Endothelial cell of umbilical vein (primary cell): ENCODE measurements at regions not wholly inside any gene's neighbourhood (a gene's known extent, or its start where the extent isn't known, plus 50 kb on each side); places are given as distances from the start of the nearest gene placed in this dataset.

Experiments used
- EZH2 ChIP-seq: IDR thresholded peaks from 2 replicates; pipeline ENCODE4 v1.6.1; 2012; ENCODE audit warnings: borderline replicate concordance, low read depth, mild to moderate bottlenecking, moderate library complexity, low read length, inconsistent platforms; ENCODE audit not compliant: severe bottlenecking
- FOS ChIP-seq: IDR thresholded peaks from 2 replicates; pipeline ENCODE4 v1.6.1; 2011; ENCODE audit warnings: mild to moderate bottlenecking, low read length, moderate library complexity, borderline replicate concordance; ENCODE audit not compliant: insufficient read depth
- JUN ChIP-seq: IDR thresholded peaks from 2 replicates; pipeline ENCODE4 v1.6.1; 2011; ENCODE audit warnings: borderline replicate concordance, low read depth; ENCODE audit not compliant: insufficient read length, insufficient read depth
- POLR2A ChIP-seq: IDR thresholded peaks from 2 replicates; pipeline ENCODE4 v1.6.1; 2012; ENCODE audit warnings: low read depth, mild to moderate bottlenecking, control low read depth, low read length
- POLR2AphosphoS5 ChIP-seq: IDR thresholded peaks from 2 replicates; pipeline ENCODE4 v1.6.1; 2012; ENCODE audit warnings: low read depth, mild to moderate bottlenecking, control low read depth, low read length, moderate library complexity; ENCODE audit not compliant: insufficient read depth
- TF ChIP-seq, protein P1 (sequence below), 2 donors: IDR thresholded peaks; 1 replicate in 1 of 2; 2 replicates in 1 of 2; pipeline ENCODE4 v1.5.1; 2011; ENCODE audit warnings: low read length in 2 of 2, mild to moderate bottlenecking in 2 of 2, moderate library complexity in 2 of 2, control low read depth in 1 of 2, inconsistent platforms in 1 of 2, low read depth in 1 of 2; ENCODE audit not compliant: insufficient read depth in 1 of 2; ENCODE audit errors: extremely low read depth in 1 of 2

DNA sequence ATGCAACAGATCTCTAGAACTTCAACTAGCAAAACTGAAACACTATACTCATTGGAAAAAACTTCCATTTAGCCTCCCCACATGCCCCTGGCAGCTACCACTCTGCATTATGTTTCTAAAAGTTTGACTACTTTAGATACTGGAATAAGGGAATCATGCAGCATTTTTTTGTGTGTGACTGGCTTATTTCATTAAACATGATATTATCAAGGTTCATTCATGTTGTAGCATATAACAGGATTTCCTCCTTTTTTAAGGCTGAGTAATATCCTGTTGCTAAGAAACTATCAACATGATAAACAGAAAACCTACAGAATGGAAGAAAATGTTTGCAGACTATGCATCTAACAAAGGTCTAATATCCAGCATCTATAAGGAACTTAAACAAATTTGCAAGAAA, 597.9 kb downstream of the DMRTA1 start:
- TF ChIP-seq JUN (peak; percentile 77), EZH2 (no peak), POLR2A (no peak), POLR2AphosphoS5 (no peak), FOS (peak; percentile 68)
- TF ChIP-seq, protein P1, sequence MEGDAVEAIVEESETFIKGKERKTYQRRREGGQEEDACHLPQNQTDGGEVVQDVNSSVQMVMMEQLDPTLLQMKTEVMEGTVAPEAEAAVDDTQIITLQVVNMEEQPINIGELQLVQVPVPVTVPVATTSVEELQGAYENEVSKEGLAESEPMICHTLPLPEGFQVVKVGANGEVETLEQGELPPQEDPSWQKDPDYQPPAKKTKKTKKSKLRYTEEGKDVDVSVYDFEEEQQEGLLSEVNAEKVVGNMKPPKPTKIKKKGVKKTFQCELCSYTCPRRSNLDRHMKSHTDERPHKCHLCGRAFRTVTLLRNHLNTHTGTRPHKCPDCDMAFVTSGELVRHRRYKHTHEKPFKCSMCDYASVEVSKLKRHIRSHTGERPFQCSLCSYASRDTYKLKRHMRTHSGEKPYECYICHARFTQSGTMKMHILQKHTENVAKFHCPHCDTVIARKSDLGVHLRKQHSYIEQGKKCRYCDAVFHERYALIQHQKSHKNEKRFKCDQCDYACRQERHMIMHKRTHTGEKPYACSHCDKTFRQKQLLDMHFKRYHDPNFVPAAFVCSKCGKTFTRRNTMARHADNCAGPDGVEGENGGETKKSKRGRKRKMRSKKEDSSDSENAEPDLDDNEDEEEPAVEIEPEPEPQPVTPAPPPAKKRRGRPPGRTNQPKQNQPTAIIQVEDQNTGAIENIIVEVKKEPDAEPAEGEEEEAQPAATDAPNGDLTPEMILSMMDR (IDR thresholded peaks at IDR 0.05; ENCODE audit: extremely low read depth in 1 of 2, insufficient read depth in 1 of 2, low read depth in 1 of 2, low read length in 2 of 2): no peak
